Stimulated activated CD8-positive, alpha-beta memory T cell treated with anti-CD3 and anti-CD28 coated beads, Interleukin-15, amount 100 ng/mL, for 48 hours (primary cell): ENCODE measurements at regions not wholly inside any gene's neighbourhood (a gene's known extent, or its start where the extent isn't known, plus 50 kb on each side); places are given as distances from the start of the nearest gene placed in this dataset.

Source experiments
- DNase-seq, 2 donors: peaks; one replicate each; pipeline ENCODE4 v3.0.0-alpha.2; 2020; ENCODE audit warnings: low read depth in 2 of 2

DNA sequence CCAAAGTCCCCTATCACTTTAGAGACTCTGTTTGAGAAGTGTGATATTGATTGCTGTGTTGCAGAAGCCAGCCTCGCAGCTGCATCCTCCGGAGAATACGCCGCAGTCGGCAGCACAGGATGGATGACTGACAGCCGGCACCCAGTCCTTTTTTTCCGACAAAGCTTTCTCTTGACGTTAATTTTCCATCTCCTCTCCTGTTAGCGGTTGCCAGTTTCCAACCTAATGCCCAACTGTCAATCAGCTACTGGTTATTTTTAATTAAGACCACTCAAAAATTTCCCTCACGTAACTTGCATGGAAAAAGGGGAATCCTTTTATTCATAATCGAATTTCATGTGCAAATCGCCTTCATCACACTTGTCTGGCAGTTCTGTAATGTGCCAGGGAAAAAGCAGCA, 953.9 kb downstream of the CDH11 start:
- DNase-seq, result no peak

DNA sequence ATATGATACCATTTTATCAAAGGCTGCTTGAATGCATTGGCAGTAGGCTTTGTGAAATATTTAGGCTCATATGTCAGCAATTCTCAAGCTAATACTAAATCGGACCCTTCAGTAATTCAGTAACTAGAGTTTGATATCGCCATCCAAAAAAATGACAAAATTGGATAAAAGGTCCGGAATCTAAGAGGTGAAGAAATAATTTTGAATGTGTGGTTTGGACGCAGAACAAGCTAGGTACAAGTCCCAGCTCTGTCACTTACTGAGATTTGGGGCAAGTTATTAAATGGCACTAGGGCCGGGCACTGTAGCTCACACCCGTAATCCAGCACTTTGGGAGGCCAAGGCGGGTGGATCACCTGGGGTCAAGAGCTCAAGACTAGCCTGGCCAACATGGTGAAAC, 956.5 kb downstream of the CDH11 start:
- DNase-seq, result no peak

DNA sequence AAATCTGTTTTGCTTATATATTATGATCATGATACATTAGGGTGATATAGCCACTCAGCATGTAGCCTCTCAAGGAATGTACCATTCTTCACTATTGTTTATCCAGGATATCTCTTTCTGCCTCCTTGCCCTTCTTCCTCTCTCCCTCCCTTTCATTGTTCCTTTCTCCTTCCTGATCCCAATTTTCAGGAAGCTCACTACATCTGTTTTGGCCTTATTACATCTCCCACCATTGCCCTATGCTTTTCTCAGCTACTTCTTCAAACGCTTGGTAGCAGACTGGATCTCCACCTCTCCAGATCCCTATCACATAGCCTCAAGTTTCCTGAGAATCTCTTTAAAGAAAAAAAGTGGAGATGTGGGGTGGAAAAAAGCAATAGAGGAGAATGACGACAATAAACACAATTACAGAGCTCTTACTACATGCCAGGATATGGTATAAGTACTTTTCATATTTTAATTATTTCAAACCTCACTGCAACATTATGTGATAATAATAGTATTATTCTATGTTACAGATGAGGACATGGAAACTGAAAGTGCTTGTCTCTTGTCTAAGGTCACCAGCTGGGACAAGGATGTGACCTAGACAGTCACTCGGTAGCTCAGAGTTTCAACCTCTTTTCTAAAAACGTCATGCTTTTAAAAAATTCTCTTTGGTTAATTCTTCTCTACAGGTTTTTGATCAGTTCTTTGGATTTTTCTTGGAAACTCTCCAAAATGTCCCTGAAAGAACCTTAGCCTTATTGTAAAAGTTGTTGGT, 959.1 kb downstream of the CDH11 start:
- DNase-seq, result no peak

DNA sequence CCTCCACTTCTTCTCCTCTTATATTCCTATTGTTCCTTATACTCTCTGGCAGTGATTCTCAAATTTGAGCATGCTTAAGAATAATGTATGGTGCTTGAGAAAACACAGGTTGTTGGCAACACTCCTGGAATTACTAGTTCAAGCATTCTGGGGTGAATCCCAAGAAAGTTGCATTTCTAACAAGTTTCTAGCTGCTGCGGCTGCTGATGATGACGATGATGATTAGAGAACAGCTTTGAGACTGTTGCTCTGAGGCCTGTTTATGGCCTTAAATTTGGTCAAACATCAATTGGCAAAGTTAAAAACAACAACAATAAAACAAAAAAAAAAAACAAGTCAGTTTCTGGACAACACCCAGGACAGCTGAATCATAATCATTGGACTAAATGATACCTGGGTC, 961.9 kb downstream of the CDH11 start:
- no peak for DNase-seq

DNA sequence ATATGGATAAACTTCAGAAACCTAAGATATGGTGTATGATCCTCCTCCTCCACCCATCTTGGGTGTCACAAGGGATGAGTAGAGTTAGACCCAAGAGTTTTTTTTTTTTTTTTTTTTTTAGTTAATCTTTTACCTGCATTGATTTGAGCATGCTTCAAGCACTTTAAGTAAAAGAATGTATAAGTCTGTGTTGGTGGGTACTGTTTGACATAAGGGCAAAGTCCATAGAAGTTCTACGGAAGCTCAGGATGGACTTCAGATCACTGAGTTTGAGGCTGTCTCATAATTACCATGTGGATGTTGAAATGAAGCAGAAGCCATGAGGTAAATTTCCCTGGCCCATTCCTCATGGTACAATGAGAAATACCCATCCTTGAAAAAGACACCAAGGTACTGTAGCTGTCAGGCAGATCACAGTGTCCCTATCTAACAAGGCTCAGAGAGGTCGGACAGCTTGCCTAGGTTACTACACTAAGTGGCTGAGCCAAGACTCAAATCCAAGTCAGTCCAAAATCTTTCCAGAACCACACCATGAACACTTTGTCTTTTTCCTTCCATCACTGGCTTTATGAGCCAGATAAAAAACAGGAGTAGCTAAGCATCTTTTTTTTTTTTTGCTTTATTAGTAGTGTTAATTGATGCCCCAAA, 962.8 kb downstream of the CDH11 start:
- DNase-seq, result no peak

DNA sequence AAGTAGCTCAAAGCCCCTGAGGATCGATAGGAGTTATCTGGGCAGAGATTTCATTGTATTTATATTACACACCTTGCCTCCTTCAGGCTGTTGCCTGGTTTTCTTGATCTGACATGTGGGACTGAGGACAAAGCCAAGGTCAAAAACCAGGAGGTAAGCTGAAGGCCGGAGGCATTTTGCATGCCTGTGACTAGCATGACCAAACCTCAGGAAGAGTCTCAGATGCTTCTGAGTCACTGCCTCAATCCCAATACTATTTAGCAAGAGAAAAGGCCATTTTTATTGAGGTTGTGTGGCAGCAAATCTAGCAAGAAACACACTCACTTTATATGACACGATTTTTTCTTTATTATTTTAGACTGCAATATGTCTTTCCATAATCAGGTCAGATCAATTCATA, 968.1 kb downstream of the CDH11 start:
- no peak for DNase-seq

DNA sequence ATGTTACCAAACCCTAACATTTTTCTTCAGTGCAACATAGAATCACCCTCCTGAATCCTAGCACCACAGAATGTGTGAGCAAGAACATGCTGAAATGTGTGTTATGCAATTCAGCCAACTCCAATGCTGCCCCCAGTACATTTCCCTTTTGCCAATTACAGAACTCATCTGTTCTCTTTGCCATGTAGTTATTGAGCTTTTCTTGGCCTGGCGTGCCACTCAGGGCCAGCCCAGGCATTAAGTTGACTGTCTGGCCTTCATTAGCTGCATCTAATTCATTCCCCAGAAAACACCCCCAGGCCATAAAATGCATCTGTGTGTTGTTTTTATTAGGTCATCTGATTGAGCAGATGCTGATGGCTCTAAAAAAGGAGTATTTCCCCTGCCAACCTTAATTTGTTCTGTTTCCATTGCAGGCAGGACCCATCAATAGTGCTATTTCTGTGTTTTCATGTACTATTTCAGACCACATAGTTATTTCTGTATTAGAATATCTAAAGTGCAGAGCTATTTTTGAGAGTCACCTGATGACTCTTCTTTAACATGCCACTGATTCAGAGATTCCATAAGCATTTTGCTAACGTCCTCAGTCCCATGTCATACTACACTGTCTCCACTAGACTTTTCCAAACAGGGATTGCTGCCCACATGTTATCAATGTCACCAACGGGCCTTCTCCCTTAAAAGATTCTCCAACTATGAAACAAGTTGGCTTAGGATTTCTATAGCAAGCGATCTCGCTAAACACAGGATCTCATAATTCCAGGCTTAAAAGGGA, 969.7 kb downstream of the CDH11 start:
- DNase-seq, result no peak

DNA sequence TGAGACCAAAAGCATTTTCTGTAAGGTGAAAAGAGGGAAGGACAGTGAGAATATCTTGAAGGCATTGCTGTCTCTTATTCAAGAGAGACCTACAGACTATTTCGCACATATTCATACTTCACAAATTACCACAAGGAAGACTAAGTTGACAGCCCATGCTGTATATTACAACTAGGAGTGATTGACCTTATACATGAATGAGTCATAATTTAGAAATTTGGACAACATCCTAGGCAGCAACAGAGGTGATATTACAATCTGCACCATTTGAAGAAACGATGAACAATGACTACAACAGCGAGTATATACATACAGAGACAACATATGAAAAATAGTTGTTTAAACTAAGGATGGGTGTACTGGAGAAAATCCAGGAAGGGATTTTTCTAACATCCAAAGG, 971.7 kb downstream of the CDH11 start:
- no peak for DNase-seq

DNA sequence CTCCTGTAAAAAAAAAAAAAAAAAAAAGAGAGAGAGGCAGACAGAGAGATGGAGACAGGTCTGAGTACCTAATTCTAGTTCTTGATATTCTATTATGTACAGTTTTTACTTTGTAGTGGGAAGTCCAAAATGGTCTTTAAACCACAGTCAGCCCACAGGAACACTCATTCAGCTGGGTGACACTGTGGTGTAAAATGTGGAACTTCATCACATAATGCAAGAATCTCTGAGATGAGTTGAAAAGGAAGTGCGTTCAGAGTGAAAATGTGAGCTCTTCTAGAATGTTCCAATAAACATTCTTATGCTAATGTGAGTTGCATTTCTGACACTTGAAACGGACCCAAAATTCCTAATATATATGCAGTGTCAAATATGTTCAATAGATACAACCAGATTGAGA, 972.1 kb downstream of the CDH11 start:
- DNase-seq, result no peak

DNA sequence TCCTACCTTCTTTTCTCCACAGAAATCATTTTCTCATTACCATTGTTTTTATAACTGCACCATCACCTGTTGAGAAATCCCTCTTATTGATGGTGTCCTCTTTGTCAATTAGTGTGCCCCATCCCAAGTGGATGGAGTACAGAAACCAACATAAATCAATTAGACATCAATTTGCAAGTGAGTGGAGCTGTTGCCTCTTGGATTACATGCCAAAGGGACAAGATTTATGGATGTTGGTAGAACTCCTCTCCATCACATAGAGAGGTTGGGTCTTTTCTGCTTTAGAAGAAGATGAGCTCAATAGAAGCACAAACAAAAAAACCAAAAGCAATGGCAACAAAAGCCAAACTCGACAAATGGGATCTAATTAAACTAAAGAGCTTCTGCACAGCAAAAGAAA, 973.5 kb downstream of the CDH11 start:
- DNase-seq, result no peak

DNA sequence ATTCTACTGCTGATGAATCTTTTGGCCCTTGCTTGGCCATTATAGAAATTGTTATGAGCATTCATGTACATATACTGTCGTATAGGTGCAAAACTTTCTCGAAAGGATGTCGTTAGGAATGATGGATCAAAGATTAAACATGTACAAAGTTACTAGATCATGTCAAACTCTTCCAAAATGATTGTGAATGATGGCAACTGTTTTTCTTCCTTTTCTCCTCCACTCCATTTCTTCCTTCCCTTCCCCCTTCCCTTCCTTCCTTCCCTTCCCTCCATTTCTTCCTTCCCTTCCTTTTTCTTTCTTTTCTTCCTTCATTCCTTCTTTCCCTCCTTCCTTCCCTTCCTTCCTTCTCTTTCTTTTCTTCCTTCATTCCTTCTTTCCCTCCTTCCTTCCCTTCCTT, 973.9 kb downstream of the CDH11 start:
- DNase-seq, result no peak

DNA sequence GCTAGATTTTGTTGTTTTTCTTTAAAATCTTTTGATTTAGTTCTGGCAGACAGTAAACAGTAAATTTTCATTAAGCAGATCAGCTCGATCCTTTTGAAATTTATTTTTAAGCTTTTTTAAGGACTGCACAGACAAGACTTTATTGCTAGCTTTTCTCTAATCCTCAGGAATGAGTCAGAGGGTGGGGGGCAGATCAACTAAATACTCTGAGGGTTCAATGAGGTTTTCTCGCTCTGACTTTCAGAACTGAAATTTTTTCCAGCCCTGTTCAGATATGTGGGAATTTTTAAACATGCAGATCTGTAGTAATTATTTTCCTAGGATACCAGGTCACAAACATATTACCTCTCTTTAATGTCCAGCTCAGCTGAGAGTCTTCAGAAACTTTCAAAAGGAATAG, 977.2 kb downstream of the CDH11 start:
- no peak for DNase-seq

DNA sequence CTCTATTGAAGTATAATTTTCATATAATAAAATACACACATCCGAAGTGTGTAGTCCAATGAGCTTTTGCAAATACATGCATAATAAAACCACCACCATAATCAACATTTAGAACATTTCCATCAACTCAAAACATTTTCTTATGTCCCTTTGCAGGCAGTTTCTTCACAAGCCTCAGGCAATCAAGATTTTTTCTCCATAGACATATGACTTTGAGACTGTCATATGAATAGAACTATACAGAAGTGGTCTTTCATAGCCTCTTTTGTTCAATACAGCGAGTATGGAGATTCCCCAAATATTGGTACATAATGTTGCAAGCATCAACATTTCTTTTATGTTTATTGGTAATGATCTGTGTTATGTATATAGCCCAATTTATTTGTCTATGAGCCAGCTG, 983.2 kb downstream of the CDH11 start:
- DNase-seq, result no peak

DNA sequence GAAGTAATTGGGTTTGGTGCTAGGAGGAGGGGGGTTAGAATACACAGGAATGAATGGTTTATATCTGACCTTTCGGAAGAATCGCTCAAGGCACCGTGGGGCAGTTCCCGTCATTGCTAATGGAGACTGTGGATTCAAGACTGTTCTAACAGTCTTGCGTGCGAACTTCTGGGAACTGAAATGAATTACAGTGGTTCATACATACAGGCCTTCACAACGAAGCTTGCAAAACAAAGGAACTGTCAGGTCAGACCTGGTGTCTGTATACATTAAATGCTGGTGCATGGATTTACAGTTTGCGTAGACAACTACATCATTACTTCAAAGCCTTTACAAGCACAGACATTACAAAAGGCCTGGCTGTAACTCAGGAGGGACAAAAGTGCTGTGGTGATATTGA, 983.9 kb downstream of the CDH11 start:
- DNase-seq, result no peak

DNA sequence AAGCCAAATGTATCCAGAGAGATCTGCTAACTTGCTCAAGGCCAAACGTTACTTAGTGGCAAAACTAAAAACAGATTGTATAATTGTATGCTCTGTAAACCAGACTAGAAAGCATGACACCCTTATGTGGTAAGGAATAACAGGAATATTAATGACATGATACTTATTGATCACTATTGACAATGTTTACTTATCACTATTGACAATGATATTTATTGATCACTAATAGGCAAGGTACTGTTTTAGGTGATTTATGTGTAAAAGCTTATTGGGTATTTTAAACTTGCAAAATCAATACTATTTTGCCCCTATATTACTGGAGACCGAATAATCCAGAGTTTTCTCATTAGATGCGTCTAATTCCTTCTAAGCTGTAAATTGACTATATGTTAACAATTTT, 985.1 kb downstream of the CDH11 start:
- no peak for DNase-seq

DNA sequence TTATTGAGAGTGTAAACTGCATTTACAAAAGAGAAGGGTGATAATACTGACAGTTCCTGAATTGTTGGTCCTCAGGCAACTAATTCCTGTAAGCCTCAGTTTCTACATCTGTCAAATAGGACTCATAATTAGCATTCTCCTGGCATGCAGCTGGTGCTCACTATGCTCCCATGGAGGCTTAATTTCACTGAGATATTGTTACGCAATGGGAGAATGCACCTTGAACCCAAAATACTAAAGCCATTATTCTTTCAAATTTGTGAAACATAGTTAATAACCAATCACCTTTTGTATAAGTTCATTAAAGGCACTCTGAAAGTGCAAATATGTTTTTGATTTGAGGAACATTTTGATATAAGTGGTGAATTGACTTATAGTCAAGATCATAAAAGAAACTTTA, 985.5 kb downstream of the CDH11 start:
- no peak for DNase-seq

DNA sequence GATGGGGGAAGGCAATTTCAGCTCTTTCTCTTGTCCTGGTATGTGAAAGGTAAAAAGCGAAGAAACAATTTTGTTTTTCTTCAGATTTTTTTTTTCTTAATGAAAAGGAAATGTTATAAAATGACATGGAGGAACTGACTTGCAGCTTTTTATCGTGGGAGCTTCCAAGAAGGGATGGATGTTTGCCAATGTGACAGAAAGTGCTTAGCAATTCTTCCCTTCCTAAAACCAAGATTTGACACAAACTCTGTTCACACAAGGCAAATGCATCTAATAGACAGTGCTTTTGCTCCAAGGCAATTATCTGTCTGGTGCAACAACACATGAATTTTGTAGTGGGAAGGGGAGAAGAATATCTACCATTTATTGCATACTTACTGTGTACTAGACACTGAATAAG, 988.5 kb downstream of the CDH11 start:
- DNase-seq, result no peak

DNA sequence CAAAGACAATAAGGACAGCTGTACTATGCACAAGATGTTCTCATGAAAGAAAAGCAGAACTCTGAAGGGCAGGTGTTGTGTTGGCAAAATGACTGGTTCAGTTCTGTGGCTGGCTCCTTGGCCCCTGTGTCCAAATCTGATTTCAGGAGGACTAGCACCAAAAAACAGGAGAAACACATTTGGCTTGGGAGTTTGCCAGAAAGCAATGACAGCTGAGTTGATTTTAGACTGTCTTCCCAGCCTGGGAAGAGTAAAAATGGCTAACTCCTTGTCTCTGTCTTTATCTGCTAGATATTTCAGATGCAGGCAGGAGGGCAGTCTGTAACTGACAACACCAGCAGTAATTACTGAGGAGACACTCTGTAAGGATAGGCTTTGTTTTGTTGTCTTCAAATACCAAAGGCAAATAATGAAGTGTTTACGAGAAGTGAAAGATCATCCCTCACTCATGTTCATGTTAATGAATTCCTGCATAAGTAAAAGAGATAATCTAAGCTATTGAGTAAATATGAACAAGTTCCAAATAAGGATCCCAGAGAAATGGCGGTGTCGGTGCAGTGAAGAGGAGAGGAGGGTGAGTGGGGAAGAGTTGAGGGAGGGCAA, 989.0 kb downstream of the CDH11 start:
- no peak for DNase-seq

DNA sequence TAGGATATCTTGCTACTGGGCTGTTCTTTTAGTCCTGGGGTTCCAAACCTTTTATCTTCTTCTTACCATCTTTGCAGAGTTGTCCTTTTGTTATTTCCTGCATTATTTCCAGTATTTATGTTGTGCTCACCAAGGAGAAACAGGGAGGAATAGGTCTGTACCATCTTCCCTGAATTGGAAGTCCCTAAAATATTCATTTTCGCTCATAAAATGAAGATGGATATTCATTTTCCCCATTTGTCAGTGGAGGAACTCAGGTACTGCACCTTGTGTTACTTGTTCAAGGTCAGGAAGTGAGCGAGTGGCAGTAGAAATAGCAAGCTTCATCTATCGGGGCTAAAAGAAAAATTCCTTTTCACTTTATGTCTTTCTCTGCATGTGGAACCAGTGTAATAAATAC, 989.7 kb downstream of the CDH11 start:
- no peak for DNase-seq

DNA sequence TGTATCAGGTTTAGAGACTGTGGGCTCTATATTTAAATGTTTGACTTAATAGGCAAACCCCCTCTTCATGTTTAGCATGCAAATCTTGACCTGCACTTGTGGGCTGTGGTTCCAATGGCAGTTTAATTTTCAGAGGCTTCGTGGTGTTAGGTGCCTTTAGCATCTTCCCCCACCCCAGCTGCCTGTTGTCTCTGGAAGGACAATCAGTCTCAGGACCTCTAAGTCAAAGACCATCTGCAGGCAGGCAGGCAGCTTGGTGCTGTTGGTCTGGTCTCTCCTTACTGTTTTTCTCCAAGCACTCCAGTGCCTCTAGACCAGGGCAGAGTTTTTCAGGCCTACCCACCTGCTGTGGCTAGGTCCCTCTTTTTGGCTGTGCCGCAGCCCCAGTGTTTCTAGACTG, 990.4 kb downstream of the CDH11 start:
- no peak for DNase-seq

DNA sequence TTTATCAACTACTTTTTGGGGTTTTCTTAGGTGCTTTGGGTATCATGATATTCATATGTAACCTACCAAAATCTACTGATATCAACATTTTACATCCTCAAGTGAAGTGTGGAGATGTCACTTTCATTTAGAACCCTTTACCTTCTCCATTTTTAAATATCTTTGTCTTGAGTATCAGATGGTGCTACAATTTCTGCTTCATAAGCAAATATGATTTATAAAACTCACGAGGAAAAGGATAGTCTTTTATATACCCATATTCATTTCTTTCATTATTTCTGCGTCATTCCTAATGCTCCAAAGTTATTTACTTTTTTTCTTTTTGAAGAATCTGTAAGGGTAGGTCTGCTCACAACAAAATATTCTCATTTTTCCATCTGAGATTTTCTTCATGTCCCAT, 991.7 kb downstream of the CDH11 start:
- no peak for DNase-seq

DNA sequence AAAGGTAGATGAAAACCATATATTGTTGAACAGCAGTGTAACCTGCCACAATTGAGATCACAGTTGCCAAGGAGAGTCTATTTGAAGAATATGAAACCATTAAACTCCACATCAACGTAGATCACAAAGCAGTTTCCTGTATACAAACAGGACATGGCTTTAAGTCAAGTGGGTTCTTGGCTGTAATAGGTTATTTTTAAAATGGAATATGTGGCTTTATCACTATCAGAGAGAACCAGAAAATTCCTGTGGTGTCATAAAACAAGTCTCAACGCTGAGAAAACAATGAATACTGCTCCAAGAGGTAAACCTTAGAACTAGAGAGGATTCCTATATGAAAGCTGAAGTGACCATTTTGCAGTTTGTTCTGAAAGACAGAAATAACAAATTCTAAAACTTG, 999.7 kb downstream of the CDH11 start:
- no peak for DNase-seq

DNA sequence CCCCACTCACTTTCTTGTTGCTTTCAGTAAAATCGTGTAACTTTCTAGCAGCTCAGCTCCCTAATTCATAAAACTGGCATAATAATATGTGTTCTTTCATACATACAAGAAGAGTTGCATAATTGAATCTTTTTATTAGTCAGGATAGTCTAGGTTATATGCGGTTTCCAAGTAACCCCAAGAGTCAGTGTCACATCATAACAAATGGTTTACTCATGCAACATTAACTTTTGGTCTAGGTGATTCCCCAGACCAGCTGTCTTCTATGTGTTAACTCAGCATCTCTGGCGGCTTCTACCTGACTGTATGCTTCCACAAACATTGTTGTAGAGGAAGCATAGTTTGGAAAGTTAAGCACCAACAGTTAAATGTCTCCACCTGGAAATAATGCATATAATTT, 1000.4 kb downstream of the CDH11 start:
- no peak for DNase-seq
